ENCODE measurements at regions not wholly inside any gene's neighbourhood (a gene's known extent, or its start where the extent isn't known, plus 50 kb on each side); places are given as distances from the start of the nearest gene placed in this dataset.

GRCh38 chr4:10773656-10774055 is 89.1 kb upstream of the CLNK start:
- H3K4me1 ChIP-seq (replicated peaks in 1 of 2; ENCODE audit: control insufficient read depth in 2 of 2, insufficient read depth in 2 of 2, low read length in 2 of 2) = no peaks in the 10 kb centered on the region
- no peaks in the 10 kb centered on the region for H3K27me3 ChIP-seq (ENCODE audit: control insufficient read depth in 2 of 2, insufficient read depth in 2 of 2, low read length in 2 of 2)
- H3K27ac ChIP-seq (ENCODE audit: extremely low read depth, low read depth, low read length) = no peak overlapping the region
- intact Hi-C loops (cut with micrococcal nuclease) (no loop called here), in situ Hi-C loops (cut with MboI) (no loop called here)
- BruUV-seq (replicated peaks) = no TSS peak
- FAIRE-seq (no peak), DNase-seq (ENCODE audit: extremely low read depth in 1 of 4, low spot score in 3 of 4) (no peak), ATAC-seq (no peak)
- ChIA-PET CTCF (ENCODE audit: low intra/inter-chr PET ratio) (no interaction called here), POLR2A (no interaction called here)
- no peaks in the 10 kb centered on the region for H4K20me1 ChIP-seq (replicated peaks; ENCODE audit: control insufficient read depth, insufficient read depth, low read length)
- H3K4me3 ChIP-seq = no peak overlapping the region
- H3K9me3 ChIP-seq (replicated peaks; ENCODE audit: control insufficient read depth, insufficient read depth, low read depth, low read length) = no peaks in the 10 kb centered on the region
- no peak overlapping the region for H2AFZ ChIP-seq (ENCODE audit: low read depth, low read length)
- no peak overlapping the region for H3K4me2 ChIP-seq (ENCODE audit: insufficient read depth, low read length)
- 0% methylated on average over 2 of the region's 2 CpGs for WGBS (ENCODE audit: insufficient coverage, low coverage, missing lambda C conversion rate)
- H3K36me3 ChIP-seq (ENCODE audit: control insufficient read depth, insufficient read depth, low read length) = no peaks in the 10 kb centered on the region
- no peaks in the 10 kb centered on the region for H3K9me1 ChIP-seq (ENCODE audit: control insufficient read depth, insufficient read depth, low read length)
- TF ChIP-seq CREM (IDR thresholded peaks at IDR 0.05; ENCODE audit: low read depth) = no peak
- TF ChIP-seq KAT8 (IDR thresholded peaks at IDR 0.05; ENCODE audit: low read depth) = no peak
- TF ChIP-seq CCNT2 (IDR thresholded peaks at IDR 0.05; ENCODE audit: borderline replicate concordance, extremely low read depth, insufficient read length, low read depth, low read length) = no peak
- TF ChIP-seq, protein P1, sequence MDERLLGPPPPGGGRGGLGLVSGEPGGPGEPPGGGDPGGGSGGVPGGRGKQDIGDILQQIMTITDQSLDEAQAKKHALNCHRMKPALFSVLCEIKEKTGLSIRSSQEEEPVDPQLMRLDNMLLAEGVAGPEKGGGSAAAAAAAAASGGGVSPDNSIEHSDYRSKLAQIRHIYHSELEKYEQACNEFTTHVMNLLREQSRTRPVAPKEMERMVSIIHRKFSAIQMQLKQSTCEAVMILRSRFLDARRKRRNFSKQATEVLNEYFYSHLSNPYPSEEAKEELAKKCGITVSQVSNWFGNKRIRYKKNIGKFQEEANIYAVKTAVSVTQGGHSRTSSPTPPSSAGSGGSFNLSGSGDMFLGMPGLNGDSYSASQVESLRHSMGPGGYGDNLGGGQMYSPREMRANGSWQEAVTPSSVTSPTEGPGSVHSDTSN (CRISPR knock-in tag; IDR thresholded peaks at IDR 0.05; ENCODE audit: low read depth) = no peak
- TF ChIP-seq, protein P1 (tag; conservative IDR thresholded peaks at IDR 0.05; ENCODE audit: low read depth) = no peak
- TF ChIP-seq, protein P2, sequence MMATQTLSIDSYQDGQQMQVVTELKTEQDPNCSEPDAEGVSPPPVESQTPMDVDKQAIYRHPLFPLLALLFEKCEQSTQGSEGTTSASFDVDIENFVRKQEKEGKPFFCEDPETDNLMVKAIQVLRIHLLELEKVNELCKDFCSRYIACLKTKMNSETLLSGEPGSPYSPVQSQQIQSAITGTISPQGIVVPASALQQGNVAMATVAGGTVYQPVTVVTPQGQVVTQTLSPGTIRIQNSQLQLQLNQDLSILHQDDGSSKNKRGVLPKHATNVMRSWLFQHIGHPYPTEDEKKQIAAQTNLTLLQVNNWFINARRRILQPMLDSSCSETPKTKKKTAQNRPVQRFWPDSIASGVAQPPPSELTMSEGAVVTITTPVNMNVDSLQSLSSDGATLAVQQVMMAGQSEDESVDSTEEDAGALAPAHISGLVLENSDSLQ (IDR thresholded peaks at IDR 0.05) = no peak
- TF ChIP-seq ATF3 (IDR thresholded peaks at IDR 0.05) = no peak
- TF ChIP-seq ATF3 (CRISPR knock-in tag; conservative IDR thresholded peaks at IDR 0.05) = no peak
- TF ChIP-seq ZNF280A (IDR thresholded peaks at IDR 0.05; ENCODE audit: low read depth, partially characterized antibody) = no peak
- TF ChIP-seq MYC (IDR thresholded peaks at IDR 0.05; ENCODE audit: low read depth, low read length) = no peak
- TF ChIP-seq MYC (CRISPR knock-in tag; IDR thresholded peaks at IDR 0.05; ENCODE audit: borderline replicate concordance, low read depth) = no peak
- H3K79me2 ChIP-seq (ENCODE audit: control insufficient read depth, insufficient read depth, low read length) = no peaks in the 10 kb centered on the region
- H3K9ac ChIP-seq (ENCODE audit: insufficient read depth in 1 of 2, low read depth in 2 of 2, low read length in 2 of 2) = no peak overlapping the region
